MM.1S (cell line): ENCODE measurements at regions not wholly inside any gene's neighbourhood (a gene's known extent, or its start where the extent isn't known, plus 50 kb on each side); places are given as distances from the start of the nearest gene placed in this dataset.

Experiments
- CTCF ChIP-seq: fragments of 300-600 bp; sonication (generic); IDR thresholded peaks from 2 replicates; pipeline ENCODE4 v1.5.1; 2016; ENCODE audit warnings: antibody characterized with exemption, low read length, mixed read lengths
- EZH2 ChIP-seq: fragments of 300-600 bp; sonication (generic); optimal IDR thresholded peaks from 2 replicates; pipeline ENCODE3; 2017; ENCODE audit warnings: low read depth, mild to moderate bottlenecking, antibody characterized with exemption, low read length, mixed read lengths
- EZH2phosphoT487 ChIP-seq: fragments of 300-600 bp; sonication (generic); IDR thresholded peaks from 2 replicates; pipeline ENCODE4 v1.6.1; 2018; ENCODE audit warnings: antibody characterized with exemption, low read length

- TF ChIP-seq CTCF (no peak), EZH2 (no peak), EZH2phosphoT487 (no peak)
Measured at GRCh38 chr18:78662879-78663278, 316.7 kb upstream of the SALL3 start.
